SK-MEL-5 (cell line): ENCODE measurements at regions not wholly inside any gene's neighbourhood (a gene's known extent, or its start where the extent isn't known, plus 50 kb on each side); places are given as distances from the start of the nearest gene placed in this dataset.

ENCODE experiments used
- DNase-seq: peaks from one replicate; pipeline ENCODE4 v3.0.0-alpha.2; 2016; ENCODE audit warnings: low read depth, low spot score
- in situ Hi-C: cut with HindIII; loops from 2 replicates; pipeline ENCODE4 v1.10.0; 2016; ENCODE audit warnings: low sequenced_read_pairs, high pct_unique_total_duplicates, low pct_unique_long_range_greater_than_20kb

DNA sequence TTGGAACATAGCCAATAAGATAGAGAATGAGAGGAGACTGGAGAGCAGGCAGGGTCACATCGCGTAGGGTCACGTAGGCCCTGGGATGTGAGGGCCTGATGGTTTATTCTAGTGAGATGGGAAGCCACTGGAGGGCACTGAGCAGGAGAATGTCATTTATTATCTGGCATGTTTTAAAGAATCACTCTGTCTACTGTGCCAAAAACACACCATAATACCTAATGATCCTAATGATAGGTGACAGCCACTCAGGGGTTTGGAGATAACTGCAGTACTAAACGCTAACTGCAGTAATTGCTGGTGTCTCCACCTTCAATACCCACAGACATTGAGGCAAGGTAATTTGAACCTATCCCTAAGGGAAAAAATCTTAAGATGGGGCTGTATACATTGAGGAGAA is 185.4 kb downstream of the TTLL7 start:
- in situ Hi-C loops = no loop called here
- no peak for DNase-seq

DNA sequence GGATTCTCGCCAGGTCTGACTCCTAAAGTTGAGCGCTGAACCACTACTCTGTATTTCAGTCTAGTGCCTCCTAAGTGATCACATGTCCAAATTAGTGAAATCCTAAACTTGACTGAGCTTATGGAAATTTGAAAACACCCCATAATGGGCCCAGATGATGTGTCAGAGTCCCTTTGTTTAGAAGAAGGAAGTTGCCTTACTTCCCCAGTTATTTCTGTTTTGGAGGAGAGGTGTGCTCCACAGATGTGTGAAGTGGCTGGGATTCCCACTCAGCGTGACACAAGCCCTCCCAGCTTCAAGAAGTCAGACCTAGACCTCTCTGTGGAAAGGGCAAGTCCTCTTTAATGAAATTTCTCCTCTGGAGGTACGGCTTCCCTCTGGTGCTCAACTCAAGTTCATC is 188.8 kb downstream of the TTLL7 start:
- no peak for DNase-seq
- in situ Hi-C loops = no loop called here

DNA sequence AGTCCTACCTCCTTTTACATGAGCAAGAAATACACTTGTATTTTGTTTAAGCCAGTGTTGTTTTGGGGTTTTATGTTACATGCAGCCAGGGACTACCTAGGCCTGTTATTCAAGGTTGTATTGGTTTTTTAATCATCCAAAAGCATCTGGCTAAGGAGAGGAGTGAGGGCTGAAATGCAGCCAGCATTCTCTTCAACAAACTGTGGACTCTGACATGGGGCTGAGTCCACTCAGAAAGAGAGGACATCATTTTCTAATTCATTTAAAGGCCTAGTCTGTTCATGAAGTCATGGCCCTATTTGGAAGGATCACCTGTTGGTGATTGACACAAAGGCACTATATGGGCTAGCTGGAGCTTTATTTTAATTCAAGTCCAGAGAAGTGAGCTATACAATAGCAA is 190.4 kb downstream of the TTLL7 start:
- in situ Hi-C loops = no loop called here
- DNase-seq = no peak

DNA sequence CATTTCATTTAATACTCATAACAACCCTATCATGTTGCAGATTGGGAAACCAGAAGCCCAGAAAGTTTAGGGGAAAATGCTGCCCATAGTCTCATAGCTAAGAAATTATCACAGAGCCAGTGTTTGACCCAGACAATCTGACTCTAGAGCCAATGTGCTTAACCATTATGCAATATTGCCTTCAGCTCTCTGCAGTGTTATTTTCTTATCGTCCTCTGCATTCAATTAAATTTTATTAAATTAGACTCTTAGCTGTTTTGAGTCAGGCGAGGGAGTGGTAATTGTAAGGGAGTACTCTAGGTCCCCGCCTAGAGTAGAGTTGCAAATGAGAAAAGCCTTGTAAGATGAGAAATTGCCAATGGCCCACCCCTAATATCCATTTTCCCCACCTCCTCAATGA is 191.1 kb downstream of the TTLL7 start:
- no peak for DNase-seq
- in situ Hi-C loops = no loop called here

DNA sequence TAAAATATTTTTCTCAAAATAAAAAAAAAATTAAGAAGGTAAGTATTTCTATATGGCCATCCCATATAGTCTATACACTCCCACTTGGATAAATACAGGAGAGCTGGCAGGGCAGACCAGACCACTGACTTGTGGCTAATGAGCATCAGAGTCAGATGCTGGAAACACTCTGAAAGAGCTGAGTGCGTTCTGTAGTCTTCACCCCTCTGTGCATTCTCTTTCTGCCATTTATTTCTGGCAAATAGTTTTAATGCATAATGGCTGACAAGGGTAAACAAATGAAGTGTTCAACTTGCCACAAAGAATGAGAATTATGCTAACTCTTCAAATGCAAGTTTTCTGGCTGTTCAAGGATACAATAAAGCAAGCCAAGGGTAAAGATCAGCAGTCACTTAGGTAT is 191.7 kb downstream of the TTLL7 start:
- in situ Hi-C loops = no loop called here
- DNase-seq = no peak

DNA sequence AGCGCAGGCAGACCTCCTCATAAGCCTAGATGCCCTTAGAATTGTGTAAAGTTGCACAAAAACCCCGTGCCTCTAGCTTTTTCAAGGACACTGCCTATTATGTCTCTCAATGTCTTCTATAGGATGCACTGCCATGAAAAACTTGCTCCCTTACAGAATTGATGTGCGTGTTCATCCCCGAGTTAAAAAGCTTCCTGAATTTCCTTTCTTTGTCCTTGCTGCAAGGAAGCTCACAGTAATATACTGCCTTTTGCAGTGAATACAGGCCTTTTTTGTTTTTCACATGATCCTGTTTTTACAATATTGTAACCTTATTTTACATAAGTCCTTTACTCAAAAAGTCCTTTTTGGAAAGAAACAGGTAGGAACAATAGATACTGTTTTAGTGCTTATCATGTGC is 193.0 kb downstream of the TTLL7 start:
- DNase-seq = no peak
- in situ Hi-C loops = no loop called here

DNA sequence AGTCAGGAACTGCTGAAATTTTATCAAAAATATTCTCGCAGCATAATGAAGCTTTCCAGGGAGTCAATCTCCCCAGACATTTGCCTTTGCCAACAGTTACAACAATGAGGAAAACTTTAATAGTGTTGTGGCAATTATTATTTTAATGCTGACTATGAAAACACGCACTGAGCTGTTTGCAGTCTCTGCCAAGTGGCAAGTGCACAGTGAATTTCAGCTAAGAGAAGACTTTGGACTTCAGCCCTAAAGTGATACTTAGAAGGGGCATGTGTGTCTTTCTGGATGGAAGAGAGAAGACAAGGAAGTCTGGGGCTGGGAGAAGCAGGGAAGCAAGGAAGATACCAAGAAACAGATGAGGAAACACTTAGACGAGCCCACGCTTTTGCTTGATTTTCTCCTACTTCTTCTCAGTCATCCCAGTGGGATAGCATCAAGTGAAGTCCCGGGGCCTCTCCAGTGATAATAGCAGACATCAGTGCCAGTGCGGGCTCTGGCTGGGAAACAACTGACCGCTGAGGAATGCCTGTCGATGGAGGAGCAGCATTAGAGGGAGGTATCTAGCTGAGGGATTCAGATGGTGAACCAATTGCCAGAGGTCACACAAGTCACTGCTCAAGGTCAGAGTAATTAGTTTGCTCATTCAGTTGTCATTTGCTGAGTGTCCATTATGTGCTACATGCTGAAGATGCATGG is 196.3 kb downstream of the TTLL7 start:
- no peak for DNase-seq
- in situ Hi-C loops = no loop called here

DNA sequence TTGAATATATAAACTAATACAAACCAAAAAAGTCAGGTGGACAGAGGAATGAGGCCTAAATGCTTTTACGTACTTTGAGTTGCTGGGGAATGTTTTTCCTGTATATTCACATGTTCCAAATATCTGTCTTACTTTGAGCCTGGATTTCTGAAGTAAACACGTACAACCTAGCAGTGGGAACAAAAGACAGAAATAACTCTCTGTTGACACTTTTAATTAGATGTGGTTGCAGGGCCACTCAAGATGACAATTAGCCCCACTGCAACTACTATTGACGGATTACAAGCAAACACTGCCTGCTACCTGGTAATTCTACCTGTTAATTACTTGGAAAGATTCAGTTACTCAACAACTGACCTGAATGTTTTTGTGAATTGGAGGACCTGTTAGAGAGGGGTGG is 196.9 kb downstream of the TTLL7 start:
- in situ Hi-C loops = no loop called here
- no peak for DNase-seq

DNA sequence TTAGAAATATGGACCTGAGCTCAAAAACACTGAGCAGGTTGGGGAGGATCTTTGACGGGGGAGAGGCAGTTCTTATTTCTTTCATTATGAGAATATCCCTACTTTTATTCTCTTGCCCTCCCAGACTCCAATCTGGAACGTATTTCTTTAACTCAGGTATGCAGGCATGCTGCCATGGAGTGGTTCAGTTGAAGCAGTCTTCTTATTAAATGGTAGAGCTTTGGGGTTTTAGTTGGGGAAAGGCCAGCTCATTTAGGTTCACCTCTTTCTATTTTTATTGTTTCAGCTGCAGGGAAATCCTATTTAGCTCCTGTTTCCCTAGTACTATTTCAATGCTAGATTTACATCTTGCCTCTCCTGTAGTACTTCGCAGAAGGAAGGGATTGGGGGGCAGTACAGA is 198.9 kb downstream of the TTLL7 start:
- in situ Hi-C loops = no loop called here
- DNase-seq = no peak

DNA sequence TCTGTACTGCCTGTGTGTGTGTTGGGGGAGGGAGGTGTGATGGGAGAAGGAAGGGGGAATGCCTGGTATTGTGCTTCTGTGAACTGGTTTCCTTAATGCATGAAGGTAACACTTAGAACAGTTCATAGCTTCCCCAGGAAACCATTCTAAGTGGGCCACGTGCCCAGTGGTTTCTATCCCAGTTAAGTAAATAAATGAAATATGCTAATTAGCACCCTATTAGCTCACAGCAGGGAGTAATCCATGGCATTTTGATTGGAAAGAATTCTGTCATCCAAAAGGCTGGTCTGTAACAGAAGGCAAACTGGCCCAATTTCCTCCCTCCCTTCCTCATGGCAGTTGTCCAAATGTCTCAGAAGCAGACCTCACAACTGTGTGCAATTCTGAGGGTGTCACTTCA is 199.3 kb downstream of the TTLL7 start:
- in situ Hi-C loops = no loop called here

DNA sequence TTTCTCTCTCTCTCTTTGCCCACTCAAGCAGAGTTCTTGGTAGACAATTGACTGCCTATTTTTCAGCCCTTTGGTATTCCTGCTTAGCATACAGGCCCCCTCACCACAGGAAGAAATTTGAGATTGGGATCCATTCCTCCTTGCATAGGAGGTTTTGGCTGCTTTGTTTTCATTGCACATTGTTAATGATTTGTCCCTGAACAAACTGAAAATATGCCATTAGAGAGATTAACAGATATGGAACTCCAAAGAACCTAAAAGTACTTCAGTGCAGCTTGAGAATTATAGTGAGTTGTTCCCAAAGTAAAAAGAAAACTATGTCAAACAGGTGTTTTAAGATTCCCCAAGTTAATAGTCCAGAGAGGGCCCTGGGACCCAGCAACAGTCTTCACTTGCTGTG is 200.0 kb downstream of the TTLL7 start:
- no peak for DNase-seq
- in situ Hi-C loops = no loop called here

More for the DNA sequence above, 199.3 kb downstream of the TTLL7 start:
- DNase-seq = no peak

DNA sequence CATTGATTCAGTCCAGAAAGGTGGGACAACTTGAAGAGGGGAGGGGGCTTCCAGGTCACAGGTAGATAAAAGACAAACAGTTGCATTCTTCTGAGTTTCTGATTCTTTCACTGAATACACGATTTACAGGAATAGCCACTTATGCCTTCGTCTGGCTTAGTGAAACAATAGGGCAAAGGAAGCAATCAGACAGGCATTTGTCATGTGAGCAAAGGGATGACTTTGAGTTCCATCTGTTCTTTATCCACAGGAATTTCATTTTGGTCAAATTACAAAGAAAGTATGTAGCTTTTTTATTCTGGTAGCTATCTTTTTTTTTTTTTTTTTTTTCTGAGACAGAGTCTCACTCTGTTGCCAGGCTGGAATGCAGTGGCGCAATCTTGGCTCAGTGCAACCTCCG is 202.5 kb downstream of the TTLL7 start:
- DNase-seq = peak; percentile 38
- in situ Hi-C loops = no loop called here

DNA sequence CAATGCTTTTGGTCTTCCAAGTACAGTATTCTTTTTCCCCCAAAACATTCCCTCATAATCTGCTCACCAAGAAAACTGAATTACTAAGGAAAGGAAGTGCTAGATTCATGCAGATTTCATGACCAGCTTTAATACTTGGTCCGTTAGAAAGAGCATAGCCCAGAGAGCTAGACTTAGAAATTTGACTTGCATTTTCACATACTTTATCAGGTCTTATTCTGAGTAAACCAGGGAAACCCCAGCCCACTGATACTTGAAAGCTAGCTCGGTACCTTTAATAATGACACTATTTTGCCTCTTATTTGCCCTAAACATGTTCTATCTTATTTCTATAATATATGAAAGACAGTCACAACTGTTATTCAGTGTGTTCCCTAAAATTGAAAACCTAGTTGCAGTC is 204.5 kb downstream of the TTLL7 start:
- no peak for DNase-seq
- in situ Hi-C loops = no loop called here

DNA sequence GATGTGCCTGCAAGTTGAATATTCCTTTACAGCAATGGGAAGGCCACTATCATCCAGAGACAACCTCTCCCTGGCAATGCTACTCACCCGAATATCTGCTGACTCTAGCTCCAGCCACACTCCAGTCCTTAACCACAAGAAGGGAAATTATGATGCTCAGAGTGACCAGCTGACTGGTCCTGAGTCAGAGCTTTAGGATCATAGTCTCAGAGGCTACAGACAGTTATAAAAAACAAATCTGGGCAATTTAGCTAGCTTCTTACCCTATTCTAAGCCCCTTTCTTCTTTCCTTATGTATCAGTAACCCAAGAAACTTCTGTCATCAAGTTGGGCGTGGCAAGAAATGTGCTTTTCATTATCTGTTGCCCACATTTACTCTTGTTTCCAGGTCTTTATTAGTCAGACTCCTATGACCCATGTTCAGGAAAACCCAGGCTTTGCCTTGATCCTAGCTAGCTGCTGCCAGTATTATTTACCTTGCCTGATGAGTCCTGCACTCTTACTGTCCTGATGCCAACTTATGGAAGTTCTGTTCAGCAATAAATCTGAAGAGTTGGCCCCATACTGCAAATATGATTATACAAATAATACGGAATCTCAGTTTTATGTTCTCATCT is 207.0 kb downstream of the TTLL7 start:
- DNase-seq = no peak
- in situ Hi-C loops = no loop called here

DNA sequence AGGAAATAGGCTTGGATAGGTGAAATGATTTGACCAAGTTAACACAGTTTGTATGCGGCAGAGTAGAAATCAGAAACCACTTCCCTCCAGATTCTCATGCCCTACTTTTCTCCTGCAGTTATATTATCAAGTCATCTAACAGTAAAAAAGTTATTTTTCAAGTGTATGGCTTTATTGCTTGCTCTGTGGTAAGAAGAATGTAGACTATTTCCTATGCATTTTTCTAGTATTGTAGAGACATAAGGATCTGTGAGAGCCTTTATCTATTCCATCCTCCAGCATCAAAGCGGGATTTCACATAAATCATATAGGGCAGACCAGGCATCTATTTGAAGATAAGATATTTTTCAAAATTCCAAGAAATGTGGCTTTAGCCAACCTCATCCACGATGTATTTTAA is 208.5 kb downstream of the TTLL7 start:
- in situ Hi-C loops = no loop called here
- DNase-seq = no peak

DNA sequence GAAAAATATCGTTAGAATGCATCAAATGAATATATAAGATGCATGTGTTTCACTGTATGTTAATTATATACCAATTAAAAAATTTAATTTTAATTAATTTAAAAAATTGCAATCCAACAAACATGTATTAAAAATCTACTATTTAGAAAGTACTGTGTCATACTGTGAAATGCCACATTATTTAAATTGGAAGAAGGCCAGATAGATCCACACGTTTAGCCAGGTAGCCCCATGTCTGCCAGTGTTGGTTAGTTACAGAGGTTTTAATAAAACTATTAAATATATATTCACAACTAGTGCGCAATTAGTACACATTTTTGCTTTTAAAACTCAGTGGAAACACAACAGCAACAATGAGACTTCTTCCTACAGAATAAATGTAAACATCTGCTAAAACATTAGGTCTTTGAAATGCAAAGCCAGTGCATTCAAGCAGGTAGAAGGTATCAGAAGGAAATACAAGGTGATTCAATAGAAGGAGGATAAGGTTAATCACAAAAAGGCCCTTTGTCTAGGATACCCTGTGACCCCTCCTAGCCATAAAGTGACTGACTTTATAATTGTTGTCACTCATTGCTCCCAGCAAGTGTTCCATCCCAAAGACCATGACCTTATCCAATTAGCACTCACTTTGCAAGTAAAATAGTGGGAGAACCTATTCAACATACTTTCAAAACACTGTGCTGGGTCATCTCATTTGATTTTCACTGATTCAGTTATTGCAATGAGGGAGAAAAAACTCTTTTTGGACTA is 211.5 kb downstream of the TTLL7 start:
- no peak for DNase-seq
- in situ Hi-C loops = no loop called here

DNA sequence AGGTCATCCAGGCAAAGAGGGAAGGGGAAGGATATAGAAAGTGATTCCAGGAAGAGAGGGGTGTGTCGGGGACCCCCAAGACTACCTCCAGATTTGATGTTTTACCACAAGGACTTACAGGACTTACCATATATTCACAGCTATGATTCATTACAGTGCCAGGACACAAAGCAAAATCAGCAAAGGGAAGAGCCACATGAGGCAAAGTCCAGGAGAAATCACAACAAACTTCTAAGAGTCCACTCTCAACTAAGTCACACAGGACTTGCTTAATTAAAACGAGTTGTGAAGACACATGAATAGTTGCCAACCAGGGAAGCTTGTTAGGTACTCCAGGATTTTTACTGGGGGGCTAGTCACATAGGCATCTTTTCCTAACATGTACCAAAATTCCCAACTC is 217.3 kb downstream of the TTLL7 start:
- no peak for DNase-seq
- in situ Hi-C loops = no loop called here

DNA sequence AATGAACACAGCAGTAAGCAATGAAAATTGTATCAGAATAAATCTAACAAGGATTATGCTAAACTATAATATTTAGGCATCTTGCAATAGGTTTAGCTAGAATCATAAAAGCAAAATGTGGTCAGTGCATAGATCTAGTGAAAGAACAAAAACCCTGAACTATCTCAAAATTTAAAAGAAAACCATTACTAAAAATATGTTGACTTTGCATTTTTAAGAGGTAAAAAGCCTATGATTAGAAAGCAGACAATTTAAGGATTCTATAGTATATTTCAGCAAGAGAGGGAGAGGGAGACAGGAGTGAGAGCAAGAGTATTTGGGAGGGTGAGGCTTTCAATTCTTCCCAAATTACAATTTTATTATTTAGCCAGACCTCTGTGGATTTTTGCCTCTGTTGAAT is 219.4 kb downstream of the TTLL7 start:
- in situ Hi-C loops = no loop called here
- no peak for DNase-seq

DNA sequence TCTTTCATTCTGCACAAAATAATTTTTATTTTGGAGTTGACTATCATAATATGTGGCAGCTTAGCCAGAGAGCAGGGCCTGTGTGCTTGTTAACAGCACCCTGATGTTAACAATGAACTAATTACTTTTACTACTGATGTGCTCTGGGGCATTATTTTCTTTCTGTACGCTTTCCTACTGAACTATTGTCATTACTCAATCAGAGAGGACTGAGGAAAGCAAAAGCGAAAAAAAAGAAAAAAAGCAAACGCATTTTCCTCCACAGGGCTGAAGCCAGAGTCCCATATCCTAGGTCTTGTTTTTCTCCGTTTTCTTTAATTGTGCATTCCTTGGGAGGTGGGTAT is 221.2 kb downstream of the TTLL7 start:
- in situ Hi-C loops = no loop called here
- DNase-seq = no peak
